ENCODE measurements at regions not wholly inside any gene's neighbourhood (a gene's known extent, or its start where the extent isn't known, plus 50 kb on each side); places are given as distances from the start of the nearest gene placed in this dataset.
"Not testable (repeated sequence)": the region's sequence is repeated elsewhere in the genome, so short reads cannot be mapped to it uniquely, and the experiment has no call there.

DNA sequence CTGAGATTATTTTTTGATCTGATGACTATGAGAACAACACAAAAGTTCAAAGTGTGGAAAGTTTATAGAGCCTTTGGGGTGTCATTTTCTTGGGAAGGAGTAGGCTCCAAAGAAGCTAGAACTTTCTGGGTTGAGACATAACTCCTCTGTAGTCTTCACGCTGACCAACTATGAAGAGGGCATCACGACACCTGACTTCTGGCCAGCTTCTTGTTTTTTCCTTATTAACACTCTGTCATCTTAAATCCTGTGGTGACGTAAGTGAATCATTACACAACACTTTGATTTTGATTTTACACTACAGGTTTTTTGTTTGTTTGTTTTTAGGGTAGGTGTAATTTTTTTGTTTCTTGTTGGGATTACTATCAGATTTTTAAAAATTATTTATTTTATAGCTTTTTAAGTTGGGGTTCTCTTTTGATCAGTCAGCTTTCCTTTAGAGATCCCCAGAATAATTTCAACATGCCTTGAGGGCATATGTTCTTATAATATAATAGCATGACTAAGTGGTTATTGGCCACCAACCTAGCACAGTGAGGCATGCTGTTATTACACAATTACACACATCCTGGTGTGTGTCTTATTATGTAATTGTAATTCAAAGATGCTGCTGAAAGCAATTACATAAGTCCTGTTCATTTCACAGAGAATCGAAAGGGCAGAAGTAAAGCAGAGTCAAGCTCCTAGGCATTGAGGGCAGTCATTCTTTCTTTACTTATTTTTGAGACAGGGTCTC, 281.6 kb upstream of the NOTCH2NLA start:
- DNase-seq (ENCODE audit: low spot score): not testable (repeated sequence)

DNA sequence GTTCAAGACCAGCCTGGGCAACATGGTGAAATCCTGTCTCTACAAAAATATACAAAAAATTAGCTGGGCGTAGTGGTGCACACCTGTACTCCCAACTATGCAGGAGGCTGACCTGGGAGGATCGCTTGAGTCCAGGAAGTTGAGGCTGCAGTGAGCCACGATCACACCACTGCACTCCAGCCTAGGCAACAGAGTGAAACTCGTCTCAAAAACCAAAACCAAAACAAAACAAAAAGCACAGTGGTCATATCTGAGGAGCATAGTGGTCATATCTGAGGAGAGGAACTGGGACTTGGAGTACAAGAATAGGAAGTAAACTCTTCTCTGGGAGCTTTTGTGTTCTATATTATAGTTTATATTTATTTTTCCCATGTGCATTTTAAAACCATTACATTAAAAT, 275.3 kb upstream of the NOTCH2NLA start:
- DNase-seq (ENCODE audit: low spot score): not testable (repeated sequence)

DNA sequence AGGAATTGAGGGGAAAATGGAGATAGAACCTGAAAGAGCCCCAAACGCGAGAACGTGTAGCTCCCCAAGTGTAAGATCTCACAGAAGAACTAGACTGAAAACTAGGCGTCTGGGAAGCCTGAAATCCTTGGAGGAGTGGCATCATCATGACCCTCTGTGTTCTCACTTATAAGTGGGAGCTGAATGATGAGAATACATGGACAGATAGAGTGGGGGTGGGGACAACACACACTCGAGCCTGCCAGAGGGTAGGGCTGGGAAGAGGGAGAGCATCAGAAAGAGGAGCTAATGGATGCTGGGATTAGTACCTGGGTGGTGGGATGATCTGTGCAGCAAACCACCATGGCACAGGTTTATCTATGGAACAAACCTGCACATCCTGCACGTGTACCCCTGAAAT, 258.7 kb upstream of the NOTCH2NLA start:
- DNase-seq (ENCODE audit: low spot score): not testable (repeated sequence)

DNA sequence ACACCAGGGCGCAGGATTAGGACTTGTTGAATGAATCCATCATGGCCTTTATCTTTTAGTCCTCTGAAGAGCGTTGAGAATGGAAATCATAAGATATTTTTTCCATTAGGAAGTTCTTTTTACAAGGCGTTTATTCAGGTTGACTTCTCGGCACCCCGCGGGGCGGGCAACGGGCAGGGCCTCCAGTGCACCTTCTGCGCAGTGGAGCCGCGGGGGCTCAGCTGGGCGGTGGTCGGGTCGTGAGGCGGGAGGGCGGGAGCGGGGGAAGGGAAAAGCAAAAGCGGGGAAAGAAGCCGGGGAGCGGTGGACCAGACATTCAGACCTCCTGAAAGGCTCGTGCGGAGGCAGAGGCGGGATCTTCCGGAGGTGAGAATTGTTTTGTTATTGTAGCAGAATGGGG, 258.3 kb upstream of the NOTCH2NLA start:
- DNase-seq (ENCODE audit: low spot score): not testable (repeated sequence)

DNA sequence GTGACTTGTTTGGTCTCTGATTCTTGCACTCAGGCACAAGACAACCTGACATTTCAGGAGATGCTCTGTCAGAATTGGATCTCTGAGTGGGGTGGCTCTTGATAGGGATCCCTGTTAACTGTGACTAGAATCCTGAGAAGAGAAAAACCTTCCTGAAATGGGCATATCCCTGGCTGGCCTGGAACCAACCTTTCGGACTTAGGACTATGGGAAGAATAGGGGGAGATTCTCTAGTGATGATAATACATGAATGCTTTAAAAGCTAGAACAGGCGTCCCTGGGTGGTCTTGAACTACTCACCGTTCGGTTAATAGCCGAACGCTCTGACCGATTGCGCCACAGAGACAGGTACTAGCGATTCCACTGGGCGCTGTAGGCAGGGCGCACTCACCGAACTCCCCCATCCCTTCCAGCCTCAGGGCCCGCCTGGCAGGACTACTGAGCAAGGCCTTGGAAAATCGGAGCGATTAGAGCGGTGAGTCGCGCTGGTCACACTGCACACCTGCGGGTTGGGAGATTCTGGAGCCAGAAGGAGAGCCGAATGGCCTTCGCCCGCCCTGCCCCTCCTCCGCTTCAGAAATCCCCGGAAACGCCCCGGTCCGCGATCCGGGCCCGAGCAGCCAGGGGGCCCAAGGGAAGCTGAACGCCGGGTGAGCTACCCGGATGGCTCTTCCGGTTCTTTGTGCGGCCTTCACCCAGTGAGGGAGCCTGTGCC, 257.6 kb upstream of the NOTCH2NLA start:
- DNase-seq (ENCODE audit: low spot score): not testable (repeated sequence)

DNA sequence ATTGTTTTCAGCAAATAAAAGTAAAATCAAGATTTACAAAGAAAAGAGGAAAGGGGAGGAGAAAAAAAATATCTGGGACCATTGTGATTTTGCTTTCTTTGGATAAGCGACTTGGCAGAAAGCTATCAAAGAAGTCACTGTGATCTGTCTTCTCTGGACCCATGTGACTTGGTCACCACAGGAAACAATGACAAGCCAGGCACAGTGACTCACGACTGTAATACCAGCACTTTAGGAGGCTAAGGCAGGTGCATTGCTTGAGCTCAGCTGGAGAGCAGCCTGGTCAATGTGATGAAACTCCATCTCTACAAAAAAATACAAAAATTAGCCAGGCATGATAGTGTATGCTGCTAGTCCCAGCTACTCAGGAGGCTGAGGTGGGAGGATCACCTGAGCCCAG, 255.4 kb upstream of the NOTCH2NLA start:
- DNase-seq (ENCODE audit: low spot score): not testable (repeated sequence)

DNA sequence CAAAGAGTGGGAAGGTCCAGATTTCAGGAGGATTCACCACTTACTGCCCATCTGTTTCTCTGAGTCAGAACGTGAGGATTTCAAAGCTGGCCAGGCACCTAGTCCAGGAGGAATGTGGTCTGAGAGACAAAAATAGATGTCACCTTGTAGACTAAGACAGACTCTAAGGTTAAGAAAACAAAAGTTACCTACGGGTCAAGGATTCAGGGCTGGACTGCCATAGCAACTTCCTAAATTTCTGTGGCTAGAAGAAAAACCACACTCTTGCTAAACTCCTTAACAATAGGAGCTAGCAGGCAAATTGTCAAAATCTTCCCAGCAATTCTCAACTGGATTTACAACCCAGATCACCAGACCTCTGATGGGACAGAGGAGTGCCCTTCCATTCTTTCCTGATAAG, 250.4 kb upstream of the NOTCH2NLA start:
- not testable (repeated sequence) for DNase-seq (ENCODE audit: low spot score)

DNA sequence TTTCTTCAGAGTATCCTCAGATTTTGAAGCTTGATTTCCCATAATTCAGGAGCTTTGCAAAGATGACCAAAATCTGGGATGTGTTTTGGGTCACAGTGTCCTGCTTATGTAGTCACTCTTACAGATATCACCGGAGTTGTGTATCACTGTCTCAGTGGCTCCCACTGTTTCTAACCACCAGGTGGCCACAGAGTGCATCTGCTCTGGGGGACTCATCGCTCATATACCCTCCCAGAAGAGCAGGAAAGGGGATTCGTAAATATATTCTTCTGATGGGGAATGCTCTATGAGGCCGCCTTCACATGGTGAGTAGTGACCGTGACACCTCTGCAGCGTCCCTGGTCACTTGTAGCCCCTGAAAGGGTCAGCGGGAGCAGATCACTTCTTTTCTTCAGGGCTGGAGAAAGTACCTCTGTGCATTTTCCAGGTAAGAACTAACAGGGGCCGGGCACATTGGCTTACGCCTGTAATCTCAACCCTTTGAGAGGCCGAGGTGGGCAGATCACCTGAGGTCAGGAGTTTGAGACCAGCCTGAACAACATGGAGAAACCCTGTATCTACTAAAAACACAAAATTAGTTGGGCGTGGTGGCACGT, 249.4 kb upstream of the NOTCH2NLA start:
- peak; percentile 26 for DNase-seq (ENCODE audit: low spot score)

GRCh38 chr1:146475086-146475485, 246.3 kb upstream of the NOTCH2NLA start:
- DNase-seq (ENCODE audit: low spot score): not testable (repeated sequence)

DNA sequence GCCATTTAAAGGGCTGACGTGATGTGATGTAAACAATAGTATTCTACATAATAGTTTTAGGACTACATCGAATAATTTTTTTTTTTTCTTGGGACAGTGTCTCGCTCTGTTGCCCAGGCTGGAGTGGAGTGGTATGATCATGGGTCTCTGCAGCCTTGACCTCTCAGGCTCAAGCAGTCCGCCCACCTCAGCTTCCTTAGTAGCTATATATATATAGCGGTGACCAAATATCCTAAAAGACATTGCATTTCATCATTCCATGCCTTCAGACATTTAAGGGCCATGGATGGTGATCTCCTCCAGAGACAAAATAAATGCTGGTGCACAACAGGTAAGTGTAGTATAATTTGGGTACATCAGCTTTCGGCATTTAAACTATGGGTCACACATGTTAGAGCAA, 245.4 kb upstream of the NOTCH2NLA start:
- not testable (repeated sequence) for DNase-seq (ENCODE audit: low spot score)

DNA sequence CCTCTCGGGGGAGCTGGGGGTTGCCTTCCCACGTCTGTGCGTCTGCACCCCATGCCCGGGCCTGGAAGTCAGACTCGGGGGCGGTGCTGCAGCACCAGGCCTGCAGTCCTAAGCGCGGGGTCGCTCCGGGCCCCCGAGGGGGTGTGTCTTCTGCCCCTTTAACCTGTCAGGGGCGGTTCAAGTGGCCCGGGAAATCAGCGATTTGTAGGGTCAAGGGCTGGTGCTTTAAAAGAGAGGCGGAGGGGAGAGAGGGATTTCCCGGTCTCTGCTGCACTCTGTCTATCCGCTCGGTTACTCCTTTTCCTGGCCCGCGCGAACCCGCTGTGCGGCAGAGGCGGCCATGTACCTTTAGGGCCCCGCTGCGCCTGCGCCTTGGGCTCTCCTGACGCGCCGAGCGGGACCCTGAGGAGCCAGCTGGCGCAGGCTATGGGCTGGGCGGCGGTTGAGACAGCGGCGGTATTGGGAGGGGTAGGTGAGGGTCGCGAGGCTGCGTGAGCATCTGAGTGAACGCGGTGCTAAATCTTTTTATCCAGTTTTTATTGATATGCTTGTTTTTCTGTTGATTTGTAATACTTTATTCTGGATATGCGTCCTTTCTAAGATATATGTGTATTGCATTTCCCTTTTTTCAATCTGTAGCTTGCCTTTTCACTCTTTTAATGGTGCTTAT, 243.5 kb upstream of the NOTCH2NLA start:
- DNase-seq (ENCODE audit: low spot score): not testable (repeated sequence)

DNA sequence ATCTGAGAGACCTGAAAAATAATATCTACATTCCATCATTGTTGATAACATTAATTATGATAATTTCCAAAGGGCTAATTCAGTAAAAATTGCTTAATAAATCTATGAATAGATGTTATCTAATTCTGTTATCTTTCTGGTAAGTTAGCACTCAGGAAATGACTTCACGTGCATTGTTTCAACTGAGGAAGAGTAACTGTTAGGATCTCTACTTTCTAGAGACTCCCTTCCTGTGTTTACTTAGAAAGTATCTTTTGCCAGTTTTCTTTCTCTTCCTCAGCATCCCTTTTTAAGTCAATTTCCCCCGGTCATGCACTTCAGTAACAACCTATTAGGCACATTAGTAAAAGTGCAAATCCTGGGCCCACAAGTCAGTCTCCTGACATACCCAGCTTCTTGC, 231.1 kb upstream of the NOTCH2NLA start:
- not testable (repeated sequence) for DNase-seq (ENCODE audit: low spot score)

- DNase-seq (ENCODE audit: low spot score): not testable (repeated sequence)
Observed at GRCh38 chr1:146459308-146459707, 230.5 kb upstream of the NOTCH2NLA start.

GRCh38 chr1:146448877-146449246, 220.0 kb upstream of the NOTCH2NLA start:
- not testable (repeated sequence) for DNase-seq (ENCODE audit: low spot score)

GRCh38 chr1:146448212-146448876, 219.5 kb upstream of the NOTCH2NLA start:
- DNase-seq (ENCODE audit: low spot score): not testable (repeated sequence)

GRCh38 chr1:146443871-146444222, 215.0 kb upstream of the NOTCH2NLA start:
- not testable (repeated sequence) for DNase-seq (ENCODE audit: low spot score)

- DNase-seq (ENCODE audit: low spot score): not testable (repeated sequence)
Observed at GRCh38 chr1:146443088-146443870, 214.5 kb upstream of the NOTCH2NLA start.

DNA sequence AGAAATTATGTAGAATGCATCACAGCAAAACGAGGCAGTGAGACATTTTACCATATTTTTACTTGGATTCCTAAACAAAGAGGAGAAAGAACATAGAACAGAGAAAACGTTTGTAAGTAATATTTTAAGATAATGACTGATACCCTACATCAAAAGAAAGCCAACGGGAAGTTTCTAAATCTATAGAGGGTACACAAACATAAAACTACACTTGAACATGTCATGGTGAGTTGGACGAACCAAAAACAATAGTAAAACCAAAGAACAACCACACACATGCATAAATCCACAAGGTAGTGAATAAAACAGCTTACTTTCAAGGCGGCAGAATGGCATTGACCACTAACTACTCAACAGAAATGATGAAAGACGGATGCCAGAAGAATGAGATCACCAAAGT, 209.7 kb upstream of the NOTCH2NLA start:
- not testable (repeated sequence) for DNase-seq (ENCODE audit: low spot score)

DNA sequence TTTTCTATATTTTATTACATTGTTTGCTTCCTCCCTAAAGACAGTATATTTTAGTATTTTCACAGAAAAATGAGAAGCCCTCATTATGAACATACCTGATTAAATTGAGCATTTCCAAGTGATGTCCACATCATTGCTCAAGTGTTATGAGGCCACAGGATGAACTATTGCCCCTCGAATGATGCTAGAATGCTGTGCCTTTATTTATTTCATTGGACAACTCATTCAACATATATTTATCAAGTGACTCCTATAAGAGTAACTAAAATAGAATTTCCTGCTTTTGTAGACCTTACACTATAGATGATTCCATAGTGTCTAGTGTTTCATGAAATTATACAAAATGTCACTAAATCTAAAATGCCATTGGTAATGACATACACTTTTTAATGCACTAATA, 187.8 kb upstream of the NOTCH2NLA start:
- not testable (repeated sequence) for DNase-seq (ENCODE audit: low spot score)

DNA sequence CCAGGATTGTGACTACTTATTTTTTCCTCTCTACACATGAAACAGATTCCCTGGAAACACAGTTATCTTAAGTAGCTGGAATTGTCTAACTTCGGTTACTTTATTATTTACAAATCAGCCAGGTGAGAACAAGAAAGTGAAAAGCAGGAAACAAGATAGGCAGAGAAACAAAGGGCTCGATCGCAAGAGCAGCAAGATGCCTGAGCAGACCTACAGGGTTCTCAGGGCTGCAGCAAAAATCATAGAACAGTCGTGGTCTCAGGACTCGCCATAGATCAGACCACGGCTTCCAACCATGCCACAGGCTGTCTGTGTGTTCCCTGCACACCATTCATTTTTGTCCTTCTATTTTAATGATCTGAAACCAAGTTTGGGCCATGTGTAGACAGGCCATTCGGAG, 186.2 kb upstream of the NOTCH2NLA start:
- DNase-seq (ENCODE audit: low spot score): not testable (repeated sequence)

DNA sequence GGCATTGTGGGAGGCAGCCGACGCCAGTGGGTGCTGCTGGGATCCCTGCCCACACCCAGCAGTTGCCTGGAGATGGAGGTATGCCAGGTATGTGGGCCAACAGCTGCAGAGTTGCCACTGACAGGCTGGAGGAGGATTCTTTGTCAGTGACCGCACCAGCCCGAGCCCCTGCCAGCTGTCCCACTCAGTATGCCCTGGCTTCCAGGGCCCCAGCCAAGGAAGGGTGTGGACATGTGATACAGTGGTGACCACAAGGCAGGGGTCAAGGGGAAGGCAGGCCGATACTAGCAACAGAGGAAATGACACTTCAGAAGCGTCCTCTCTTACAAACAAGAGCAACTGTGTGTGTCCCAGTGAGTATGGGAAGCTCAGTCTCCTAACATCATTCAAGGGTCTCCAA, 185.1 kb upstream of the NOTCH2NLA start:
- DNase-seq (ENCODE audit: low spot score): not testable (repeated sequence)
